T-helper 1 cell treated with Interleukin-12 subunit alpha and Interleukin-12 subunit beta and Interleukin-4 antibody, amounts not matched to agents 30 ng/mL and 1 ng/mL, for 36 hours (primary cell): ENCODE measurements at regions not wholly inside any gene's neighbourhood (a gene's known extent, or its start where the extent isn't known, plus 50 kb on each side); places are given as distances from the start of the nearest gene placed in this dataset.
"Not testable (repeated sequence)": the region's sequence is repeated elsewhere in the genome, so short reads cannot be mapped to it uniquely, and the experiment has no call there.

Source experiments
- intact Hi-C: fragments of 100-400 bp; cut with micrococcal nuclease; formaldehyde crosslinking; loops from one replicate; pipeline ENCODE4 v1.15.1; 2024

DNA sequence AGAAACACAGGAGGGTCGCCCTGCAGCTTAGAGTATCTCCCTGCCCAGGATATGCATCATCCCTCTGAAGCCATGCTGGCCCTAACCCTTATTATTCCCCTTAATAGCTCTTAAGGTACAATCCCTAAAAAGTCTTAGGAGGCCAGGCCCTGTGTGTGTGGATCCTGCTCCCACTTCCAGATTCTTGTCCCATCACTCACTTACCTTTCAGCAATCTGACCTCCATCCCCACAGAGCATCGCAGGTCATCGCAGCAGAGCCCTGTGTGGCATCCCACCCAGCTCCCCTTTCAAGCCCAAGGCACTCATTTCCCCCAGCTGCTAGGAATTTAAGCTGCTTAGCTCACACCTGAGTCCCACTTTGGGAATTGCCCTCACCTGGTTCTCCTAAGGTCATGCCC, 223.8 kb upstream of the SMLR1 start:
- intact Hi-C loops: no loop called here

DNA sequence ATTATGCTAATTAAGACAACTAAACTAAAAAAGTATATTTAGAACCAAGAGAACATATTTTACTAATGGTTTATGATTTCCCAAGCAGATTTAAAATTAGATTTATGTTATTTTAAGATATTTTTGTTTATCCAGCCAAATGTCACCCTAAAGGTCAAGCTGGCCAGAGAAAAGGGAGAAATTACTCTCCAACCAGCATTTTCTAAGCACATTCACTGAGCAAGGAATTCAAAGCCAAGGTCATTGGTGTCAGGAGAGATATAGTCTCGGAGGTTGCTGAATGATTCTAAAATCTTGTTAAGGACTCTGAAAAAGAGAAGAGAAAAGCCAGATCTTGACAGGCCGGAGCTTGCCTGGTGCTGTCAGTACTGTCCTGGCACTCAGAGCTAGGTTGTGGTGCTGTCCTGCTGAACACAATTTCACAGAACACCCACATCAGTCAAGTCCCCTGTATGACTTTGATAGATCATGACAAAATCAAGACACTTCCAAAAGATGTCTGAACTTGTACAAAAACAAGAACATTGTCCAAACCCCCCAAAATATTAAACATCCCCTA, 222.3 kb upstream of the SMLR1 start:
- intact Hi-C loops: no loop called here

DNA sequence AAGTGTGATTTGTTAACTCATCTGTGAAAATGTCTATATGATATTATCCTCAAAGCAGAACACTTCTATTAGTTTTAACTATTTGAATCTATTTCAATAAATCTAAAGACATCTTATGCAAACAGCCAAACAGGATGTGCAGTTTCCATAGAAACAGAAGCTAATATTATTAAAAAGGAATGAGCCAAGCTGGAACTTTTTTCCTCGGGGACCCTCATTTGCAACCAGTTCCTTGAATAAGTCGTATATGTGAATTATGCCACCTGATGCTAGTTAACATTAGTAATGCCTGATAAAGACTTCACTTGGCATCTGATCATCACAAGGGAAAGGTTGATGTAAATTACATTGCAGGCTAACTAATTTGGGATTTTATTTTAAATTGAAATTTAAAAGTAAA, 216.9 kb upstream of the SMLR1 start:
- intact Hi-C loops: no loop called here

DNA sequence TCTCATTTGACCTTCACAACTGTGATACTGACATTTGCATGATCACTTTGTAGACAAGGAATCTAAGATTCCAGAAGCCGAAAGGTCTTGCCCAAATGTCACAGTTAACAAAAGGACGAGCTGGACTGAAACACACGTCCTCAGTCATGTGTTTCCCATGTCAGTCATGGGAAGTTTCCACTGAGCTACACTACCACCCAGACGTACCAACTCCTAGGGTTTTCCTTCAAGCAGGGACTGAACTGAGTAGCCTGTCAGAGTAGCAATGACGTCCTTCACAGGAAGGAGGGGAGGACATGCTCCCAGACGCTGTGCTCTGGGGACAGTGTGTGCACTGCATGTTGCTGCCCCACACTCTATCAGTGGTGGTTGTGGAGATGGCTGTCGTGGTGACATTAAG, 215.8 kb upstream of the SMLR1 start:
- intact Hi-C loops: no loop called here

DNA sequence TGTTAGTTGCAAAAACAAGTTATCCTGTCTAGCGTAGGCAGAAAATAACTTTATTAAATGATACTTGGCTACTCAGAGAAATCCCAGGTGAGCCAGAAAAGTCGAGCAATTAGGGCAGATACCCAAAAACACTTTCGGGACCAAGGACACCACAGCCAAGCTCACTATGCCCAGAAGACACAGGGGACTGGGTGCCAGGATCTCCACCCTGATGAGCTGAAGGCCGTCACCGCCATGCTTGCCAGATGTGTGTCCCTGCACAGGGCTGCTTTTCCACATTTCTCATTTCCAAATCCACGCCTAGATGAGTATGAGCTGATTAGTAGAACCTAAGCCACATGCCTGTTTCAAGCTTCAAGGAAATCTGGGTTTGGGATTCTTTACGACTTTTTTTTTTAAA, 214.0 kb upstream of the SMLR1 start:
- intact Hi-C loops: no loop called here

DNA sequence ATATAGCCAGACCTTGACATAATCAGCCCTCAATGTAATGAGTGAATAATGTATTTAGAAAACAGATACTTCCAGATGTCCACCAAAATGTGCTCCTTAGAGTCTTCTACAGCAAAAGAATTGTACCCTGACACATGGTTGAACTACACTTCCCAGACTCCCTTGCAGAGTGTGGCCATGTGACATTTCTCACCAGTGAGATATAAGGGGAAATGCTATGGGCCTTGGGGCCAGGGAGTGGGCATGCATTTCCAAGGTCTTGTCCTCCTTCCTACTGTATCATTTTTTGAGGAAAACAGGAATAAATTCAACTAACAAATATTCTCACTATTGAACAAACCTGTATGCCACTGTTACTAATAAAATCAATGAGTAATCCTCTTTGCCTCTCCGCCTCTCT, 211.4 kb upstream of the SMLR1 start:
- intact Hi-C loops: no loop called here

DNA sequence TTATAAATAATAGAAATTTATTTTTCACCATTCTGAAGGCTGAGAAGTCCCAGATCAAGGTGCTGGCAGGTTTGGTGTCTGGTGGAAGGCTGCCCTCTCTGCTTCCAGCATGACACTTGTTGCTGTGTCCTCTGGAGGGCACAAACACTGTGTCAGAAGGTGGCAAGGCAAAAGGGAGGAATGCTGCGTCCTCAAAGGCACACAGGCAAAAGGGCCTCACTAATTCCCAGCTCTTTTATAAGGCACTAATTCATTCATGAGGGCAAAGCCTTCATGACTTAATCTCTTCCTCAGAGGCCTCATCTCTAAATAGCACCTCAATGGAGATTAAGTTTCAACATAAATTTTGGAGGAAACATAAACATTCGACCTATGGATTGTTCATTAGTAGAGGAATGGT, 209.5 kb upstream of the SMLR1 start:
- intact Hi-C loops: no loop called here

DNA sequence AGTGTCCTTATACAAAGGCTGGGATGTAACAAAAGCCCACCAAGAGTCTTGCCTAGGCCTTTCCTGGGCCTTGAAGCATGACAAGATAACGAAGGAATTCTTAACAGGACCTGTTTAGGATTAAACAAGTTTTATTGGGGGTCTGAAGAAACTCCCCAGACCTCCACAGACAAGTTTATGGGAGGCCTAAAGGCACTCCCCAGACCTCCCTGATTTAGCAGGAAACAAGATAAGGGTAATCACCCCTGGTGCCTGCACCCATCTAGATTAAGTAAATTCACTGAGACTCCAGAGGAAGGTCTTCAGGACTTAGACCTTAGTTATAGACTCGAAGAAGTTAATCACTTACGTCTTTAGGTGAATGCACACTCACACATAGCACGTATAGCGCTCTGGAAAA, 208.4 kb upstream of the SMLR1 start:
- intact Hi-C loops: not testable (repeated sequence)

DNA sequence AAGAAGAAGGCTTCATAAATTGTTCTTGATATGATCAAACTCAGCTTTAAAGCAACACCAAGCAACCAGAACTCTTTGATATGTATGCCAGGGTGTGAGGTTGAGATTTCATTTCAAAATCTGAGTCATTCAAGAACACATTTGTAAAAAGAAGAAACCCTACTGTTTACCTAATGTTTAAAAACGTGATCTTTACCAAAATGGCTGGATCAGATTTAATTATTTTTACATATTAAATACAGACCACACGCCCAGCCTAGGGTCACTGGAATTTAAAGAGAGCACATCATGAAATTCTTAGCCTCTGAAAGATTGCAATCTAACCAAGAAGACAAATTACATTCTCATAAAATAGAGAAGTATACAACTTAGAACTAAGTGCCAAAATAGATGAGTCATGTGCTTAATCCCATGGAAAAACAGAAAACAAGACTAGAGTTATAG, 206.8 kb upstream of the SMLR1 start:
- intact Hi-C loops: no loop called here

DNA sequence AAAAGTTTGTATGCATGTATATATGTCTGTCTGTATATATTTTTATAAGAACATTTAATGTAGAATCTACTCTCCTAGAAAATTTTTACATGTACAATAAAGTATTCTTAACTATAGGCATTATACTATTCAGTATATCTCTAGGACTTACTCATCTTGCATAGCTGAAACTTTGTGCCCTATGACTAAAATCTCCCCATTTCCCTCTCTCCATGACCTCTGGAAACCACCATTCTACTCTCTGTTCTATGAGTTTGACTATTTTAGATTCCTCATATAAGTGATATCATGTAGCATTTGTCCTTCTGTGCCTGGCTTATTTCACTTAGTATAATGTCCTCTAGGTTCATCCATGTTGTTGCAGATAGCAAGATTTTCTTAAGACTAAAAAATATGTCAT, 205.1 kb upstream of the SMLR1 start:
- intact Hi-C loops: loop anchor here (2.0 kb wide), 1 partner anchor 45 kb away; no protein-coding TSS in a partner anchor

DNA sequence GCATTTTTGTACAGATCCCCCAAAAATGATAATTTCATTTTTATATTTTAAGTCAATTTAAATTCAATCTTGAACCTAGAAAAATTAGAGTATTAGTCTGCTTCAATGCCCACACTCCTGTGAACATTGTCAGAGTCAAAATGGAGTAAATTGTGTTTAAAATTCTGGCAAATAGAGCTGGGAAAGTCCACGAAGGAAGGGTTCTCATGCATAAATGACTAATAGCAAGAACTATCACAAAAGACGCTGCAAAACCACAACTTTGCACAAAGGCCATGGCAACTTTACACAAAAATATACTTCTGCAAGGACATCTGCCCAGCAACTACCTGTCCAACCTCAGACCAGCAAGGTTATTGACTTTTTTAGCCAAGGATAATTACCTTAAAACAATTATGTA, 203.2 kb upstream of the SMLR1 start:
- intact Hi-C loops: no loop called here

DNA sequence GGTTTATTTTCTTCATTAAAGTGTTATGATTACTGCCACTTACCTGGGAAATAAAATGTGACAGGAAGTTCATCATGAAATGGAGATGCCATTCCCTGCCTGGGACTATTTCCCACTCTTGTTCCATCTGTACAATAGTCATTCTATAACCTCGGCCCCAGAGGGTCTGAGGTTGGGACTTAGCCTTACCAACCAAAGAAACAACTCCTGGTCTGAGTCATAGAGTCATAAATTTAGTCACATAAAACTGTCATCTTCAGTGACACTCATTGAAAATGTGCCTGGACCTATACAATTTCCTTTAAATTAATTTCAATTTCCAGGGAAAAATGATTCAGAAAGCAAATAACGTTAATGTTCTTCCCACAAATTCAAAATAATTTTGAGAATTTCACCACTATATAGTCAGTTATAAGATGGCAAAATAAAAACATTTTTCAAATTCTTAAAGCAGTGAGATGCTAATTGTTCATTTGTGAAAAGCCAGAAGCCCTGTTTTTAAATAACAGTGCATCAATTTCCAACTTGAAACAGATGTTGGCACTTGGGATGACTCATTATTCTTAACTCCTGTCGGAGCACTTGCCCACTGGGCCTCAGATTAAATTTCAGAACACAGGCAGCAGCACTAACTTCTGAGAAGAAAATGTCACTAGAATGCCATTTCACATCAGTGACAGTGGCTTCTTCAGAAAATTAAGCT, 201.2 kb upstream of the SMLR1 start:
- intact Hi-C loops: loop anchor here (1.0 to 5.0 kb wide), 4 partner anchors 71 to 1134 kb away; no protein-coding TSS in a partner anchor

DNA sequence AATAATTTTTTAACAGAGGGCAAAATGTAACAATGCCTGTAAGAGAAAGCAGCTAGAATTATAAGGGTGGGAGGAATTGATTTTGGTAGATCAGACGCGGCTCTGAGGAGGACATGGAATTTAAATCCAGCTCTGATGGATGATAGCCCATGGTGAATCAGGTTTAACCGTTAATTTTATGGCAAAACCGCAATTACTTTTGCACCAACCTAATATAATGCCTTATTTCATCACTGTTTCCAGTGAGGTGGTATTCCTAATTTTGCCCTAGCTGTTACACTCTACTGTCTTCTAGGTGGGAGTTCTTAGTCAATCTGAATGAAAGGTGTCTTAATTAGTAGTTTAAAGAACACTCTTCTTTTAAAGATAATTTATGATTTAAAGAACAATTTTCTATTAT, 198.3 kb upstream of the SMLR1 start:
- intact Hi-C loops: loop anchor here (5.0 kb wide), 3 partner anchors 68 to 1137 kb away; no protein-coding TSS in a partner anchor

DNA sequence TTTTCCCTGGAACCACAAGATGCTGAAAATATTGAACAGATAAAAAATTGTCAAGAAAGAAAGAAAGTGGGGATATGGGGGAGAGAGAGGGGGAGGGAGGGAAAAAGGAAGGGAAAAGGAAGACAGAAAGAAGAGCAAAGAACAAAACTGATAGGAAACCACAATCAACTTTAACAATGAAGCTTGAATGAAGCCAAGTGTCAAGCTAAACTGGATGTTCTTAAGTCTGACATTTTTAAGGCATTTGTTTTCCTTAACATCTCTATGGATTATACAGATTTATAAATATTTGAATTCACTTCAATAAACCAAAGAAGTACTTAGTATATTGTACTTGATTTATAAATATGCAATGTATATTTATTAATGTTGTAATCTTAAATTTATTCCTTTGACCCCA, 197.6 kb upstream of the SMLR1 start:
- intact Hi-C loops: loop anchor here (5.0 kb wide), 3 partner anchors 68 to 1137 kb away; no protein-coding TSS in a partner anchor

DNA sequence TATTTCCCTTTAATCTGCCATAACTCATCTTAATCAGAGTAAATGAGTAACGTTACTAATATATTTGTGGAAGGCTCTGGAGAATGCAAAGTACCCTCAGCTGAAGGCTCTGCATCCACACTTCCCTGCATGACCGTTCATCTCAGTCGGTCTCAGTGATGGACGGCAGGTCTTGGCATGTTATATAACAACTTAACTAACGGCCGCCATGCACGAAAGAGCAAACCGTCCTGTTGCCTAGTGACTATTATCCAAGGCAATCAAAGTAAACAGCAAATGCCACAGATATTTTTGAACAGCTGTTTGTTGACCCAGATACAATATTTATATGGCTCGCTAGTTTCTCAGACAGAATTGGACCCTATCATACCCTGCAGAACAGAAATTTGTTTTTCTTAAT, 194.9 kb upstream of the SMLR1 start:
- intact Hi-C loops: no loop called here

DNA sequence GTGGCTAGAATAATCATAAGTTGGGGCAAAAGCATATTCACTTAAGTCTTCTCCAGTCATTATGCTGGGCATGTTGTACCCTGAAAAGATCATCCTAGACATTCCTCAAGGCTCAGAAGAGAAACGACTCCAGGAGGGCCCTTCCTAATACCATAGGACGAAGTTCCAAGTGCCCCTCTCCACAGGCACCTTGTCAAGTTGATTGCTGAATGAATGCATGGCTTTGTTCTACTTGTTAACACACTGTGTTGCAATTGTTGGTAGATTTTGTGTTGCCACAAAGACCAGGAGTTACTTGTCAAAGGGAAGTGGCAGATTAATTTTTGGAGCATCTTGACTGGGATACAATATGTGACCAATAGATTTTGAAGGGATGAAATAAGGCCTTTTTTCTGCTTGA, 194.3 kb upstream of the SMLR1 start:
- intact Hi-C loops: no loop called here

DNA sequence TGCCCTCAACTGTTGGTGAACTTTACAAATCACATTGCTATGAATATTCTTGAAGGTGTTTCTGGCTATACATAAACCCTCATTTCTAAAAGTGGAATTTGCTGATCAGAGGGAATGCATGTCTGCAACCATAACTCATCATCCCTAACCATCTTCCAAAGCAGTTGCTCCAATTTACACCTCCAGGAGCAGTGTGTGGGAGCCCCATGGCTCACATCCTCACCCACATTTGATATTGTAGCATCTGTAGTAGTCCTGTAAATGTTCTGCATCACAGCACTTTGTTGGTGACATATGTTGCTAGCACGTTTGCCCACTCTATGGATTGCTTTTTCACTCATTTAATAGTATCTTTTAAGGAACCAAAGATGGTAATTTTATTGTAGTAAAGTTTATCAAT, 183.8 kb upstream of the SMLR1 start:
- intact Hi-C loops: no loop called here

DNA sequence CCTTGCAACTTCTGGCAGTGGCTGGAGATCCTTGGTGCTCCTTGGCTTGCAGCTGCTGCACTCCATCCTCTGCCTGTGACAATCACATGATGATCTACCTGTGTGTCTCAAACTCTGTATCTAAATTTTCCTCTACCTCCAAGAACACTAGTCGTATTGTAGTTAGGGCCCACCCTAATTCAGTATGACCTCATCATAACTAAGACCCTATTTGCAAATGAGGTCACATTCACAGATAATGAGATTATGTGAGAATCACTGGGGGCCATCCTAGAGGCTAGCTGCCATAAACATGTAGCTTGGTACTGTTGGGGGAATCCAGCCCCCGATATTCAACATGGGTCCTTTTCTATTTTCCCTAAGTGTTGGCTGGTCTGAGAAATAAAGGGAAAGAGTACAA, 183.0 kb upstream of the SMLR1 start:
- intact Hi-C loops: no loop called here

DNA sequence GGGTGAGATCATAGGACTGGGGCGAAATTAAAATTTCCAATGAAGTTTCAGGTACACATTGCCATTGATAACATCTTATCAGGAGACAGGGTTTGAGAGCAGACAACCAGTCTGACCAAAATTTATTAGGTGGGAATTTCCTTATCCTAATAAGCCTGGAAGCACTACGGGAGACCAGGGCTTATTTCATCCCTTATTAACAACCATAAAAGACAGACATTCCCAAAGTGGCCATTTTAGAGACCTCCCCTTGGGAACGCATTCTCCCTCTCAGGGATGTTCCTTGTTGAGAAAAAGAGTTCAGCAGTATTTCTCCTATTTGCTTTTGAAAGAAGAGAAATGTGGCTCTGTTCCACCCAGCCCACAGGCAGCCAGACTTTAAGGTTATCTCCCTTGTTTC, 182.4 kb upstream of the SMLR1 start:
- intact Hi-C loops: not testable (repeated sequence)

DNA sequence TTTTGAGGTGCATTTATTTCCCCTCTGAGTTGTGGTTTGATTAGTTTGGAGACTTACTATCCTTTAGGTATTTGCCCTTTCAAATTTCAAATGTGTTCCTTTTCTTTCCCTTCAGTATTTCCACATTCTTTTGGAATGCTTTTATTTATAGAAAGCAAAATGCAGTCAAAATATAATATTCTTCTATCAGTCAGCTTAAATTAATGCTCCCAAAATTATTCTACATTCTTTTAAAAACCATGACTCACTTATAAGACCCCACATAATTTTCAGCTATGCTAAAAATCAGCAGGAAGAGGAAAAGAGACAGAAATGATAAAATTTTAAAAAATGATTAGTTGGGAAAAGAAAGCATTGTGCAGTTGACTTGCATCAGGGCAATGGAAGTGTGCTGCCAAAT, 180.0 kb upstream of the SMLR1 start:
- intact Hi-C loops: no loop called here

DNA sequence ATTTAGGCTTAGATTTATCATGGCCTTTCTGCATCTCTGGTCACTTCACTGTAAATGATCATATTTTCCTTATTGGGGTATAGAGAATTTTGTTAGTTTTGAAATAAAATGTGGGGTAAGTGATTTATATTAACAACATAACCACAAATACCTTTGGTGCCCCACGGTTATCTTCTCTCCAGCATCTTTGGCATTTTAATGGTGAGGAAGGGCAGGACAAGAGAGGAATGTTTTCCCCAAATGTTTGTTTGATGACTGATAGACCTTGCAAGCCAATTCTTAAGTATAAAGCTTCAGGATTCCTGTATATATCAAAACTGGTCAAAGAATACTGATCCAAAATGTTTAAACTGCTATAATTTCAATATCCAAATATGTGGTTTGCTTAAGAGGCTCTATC, 171.6 kb upstream of the SMLR1 start:
- intact Hi-C loops: no loop called here

DNA sequence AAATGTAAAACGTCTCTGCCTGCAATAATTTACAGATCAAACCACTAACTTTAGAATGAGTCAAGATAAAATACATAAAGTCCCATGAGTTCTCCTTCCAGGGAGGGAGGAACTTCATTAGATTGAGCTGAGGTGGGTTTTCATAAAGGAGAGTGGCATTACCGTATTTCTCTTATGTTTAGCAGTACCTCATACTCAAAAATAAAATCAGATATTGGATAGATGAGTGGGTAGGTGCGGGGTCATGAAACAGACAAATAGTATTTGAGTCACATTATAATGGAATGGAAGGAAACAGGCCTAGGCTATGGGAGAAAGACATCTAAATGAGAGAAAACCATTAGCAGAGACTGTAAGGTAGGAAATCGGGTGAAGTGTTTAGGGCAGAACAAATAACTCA, 166.1 kb upstream of the SMLR1 start:
- intact Hi-C loops: no loop called here

DNA sequence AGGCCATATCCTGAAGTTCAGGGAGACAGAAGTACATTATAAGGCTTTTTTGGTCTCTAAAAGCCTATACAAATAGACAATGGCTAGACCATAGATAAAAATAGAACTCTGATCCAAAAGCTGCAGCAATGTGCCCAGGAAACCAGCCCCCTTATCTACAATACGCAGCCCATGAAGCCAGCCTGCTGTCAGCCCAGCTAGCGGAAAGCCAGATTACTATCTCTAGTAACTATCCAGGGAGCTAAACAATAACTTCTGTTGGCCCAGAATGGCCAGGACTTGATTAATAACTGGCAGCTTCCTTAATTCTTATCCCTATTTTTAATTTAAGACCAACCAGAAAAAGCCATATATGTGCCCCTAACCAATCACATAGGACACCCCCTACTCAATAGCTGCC, 160.4 kb upstream of the SMLR1 start:
- intact Hi-C loops: no loop called here
